ENCODE measurements at regions not wholly inside any gene's neighbourhood (a gene's known extent, or its start where the extent isn't known, plus 50 kb on each side); places are given as distances from the start of the nearest gene placed in this dataset.
A peak's percentile ranks its signal among the peaks of the same experiment; 100 is the strongest.

- no peak overlapping the region for H2BK5ac ChIP-seq (ENCODE audit: low read depth, low read length, poor library complexity, severe bottlenecking)
- TF ChIP-seq RAD21 (IDR thresholded peaks at IDR 0.05; ENCODE audit: low read length) = no peak
- 0 out of 2 replicates have a peak, but pooled peaks have one; percentile 5 for TF ChIP-seq MAFK (IDR thresholded peaks at IDR 0.05; ENCODE audit: low read depth, low read length)
- TF ChIP-seq, protein P1, sequence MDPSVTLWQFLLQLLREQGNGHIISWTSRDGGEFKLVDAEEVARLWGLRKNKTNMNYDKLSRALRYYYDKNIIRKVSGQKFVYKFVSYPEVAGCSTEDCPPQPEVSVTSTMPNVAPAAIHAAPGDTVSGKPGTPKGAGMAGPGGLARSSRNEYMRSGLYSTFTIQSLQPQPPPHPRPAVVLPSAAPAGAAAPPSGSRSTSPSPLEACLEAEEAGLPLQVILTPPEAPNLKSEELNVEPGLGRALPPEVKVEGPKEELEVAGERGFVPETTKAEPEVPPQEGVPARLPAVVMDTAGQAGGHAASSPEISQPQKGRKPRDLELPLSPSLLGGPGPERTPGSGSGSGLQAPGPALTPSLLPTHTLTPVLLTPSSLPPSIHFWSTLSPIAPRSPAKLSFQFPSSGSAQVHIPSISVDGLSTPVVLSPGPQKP (IDR thresholded peaks at IDR 0.05; ENCODE audit: borderline replicate concordance, low read depth, low read length) = no peak
- no peak for TF ChIP-seq MAZ (IDR thresholded peaks at IDR 0.05; ENCODE audit: borderline replicate concordance, low read depth, low read length)
- no peak for TF ChIP-seq CHD1 (IDR thresholded peaks at IDR 0.05; ENCODE audit: low read depth, low read length)
- no peak for TF ChIP-seq RFX5 (IDR thresholded peaks at IDR 0.05; ENCODE audit: low read depth, low read length)
- TF ChIP-seq BHLHE40 (IDR thresholded peaks at IDR 0.05; ENCODE audit: low read depth, low read length) = no peak
- no peak overlapping the region for H2AK5ac ChIP-seq (ENCODE audit: low read depth, low read length)
- CTCF ChIA-PET = no interaction called here
- H4K91ac ChIP-seq (ENCODE audit: insufficient read depth, low read depth, low read length) = no peak overlapping the region
- H3K4me1 ChIP-seq (ENCODE audit: control insufficient read depth, insufficient read depth, low read length) = no peaks in the 10 kb centered on the region
- no peak overlapping the region for H3K4me3 ChIP-seq (ENCODE audit: insufficient read depth, low read depth, low read length)
- H3K79me1 ChIP-seq (ENCODE audit: low read depth in 1 of 2, low read length in 2 of 2) = no peaks in the 10 kb centered on the region
- H3K4me2 ChIP-seq (ENCODE audit: low read depth, low read length) = no peak overlapping the region
- H3K27ac ChIP-seq (ENCODE audit: insufficient read depth, low read length) = no peak overlapping the region
- no peak for ATAC-seq (ENCODE audit: low read depth)
- no peak overlapping the region for H3K18ac ChIP-seq (ENCODE audit: low read depth, low read length)
- H3K9me1 ChIP-seq (ENCODE audit: insufficient read depth, low read length) = no peaks in the 10 kb centered on the region
- dilution Hi-C loops (cut with HindIII; ENCODE audit: low sequenced_read_pairs, unreplicated experiment) (no loop called here), intact Hi-C loops (cut with micrococcal nuclease) (no loop called here), in situ Hi-C loops (cut with MboI; ENCODE audit: low sequenced_read_pairs) (no loop called here)
- peaks cover 13% of the 10 kb centered on the region for H3K9me3 ChIP-seq (ENCODE audit: control insufficient read depth, insufficient read depth, low read length)
- H4K8ac ChIP-seq (ENCODE audit: low read depth in 2 of 2, low read length in 2 of 2) = no peak overlapping the region
- no peak overlapping the region for H2BK20ac ChIP-seq (ENCODE audit: low read depth, low read length)
- no peak for DNase-seq
- H4K5ac ChIP-seq (ENCODE audit: low read depth, low read length) = no peak overlapping the region
- H3K4ac ChIP-seq (ENCODE audit: low read depth, low read length) = no peak overlapping the region
- H4K20me1 ChIP-seq (ENCODE audit: insufficient read depth, low read length) = no peaks in the 10 kb centered on the region
- no TSS peak for BruUV-seq (replicated peaks)
- no peak overlapping the region for H2AK9ac ChIP-seq (replicated peaks; ENCODE audit: low read depth, low read length, poor library complexity)
- H3K27me3 ChIP-seq (ENCODE audit: control insufficient read depth, insufficient read depth, low read length) = no peaks in the 10 kb centered on the region
- H3K9ac ChIP-seq (ENCODE audit: low read depth, low read length) = no peak overlapping the region
- no peak overlapping the region for H3K23ac ChIP-seq (ENCODE audit: low read depth, low read length)
- H2BK15ac ChIP-seq (ENCODE audit: low read depth, low read length) = no peak overlapping the region
- POLR2A ChIA-PET (ENCODE audit: unreplicated experiment) = no interaction called here
- no peaks in the 10 kb centered on the region for H3K36me3 ChIP-seq (ENCODE audit: control insufficient read depth, insufficient read depth, low read length)
- no peak overlapping the region for H3K14ac ChIP-seq (replicated peaks; ENCODE audit: low read depth, low read length)
- H2AFZ ChIP-seq (replicated peaks; ENCODE audit: low read length, poor library complexity) = no peak overlapping the region
- no peak overlapping the region for H3K56ac ChIP-seq (ENCODE audit: extremely low read depth, insufficient read depth, low read length)
- H2BK120ac ChIP-seq (ENCODE audit: low read depth, low read length) = no peak overlapping the region
These were observed 394.2 kb downstream of the FSCB start for GRCh38 chr14:44112774-44113460.
